ENCODE measurements at regions not wholly inside any gene's neighbourhood (a gene's known extent, or its start where the extent isn't known, plus 50 kb on each side); places are given as distances from the start of the nearest gene placed in this dataset.

DNA sequence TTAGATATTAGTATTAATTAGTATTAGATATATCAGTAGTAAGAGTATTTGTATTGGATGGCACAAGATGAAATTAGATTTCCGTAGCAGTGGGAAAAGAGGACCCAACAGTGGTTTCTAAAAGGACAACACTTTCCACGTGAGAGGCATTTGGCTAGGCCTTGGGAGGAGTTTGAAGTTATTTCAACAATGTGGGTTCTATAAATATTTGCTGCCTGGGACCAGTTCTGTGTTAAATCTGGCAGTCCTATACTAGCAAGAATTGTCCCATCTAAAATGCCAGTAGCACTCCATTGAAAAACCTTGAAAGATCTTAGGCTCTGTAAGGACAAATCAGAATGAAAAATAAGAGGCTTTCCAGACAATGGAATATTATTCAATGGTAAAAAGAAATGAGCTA, 347.1 kb upstream of the DNAJC19 start:
- no peaks in the 10 kb centered on the region for H4K20me1 ChIP-seq (ENCODE audit: insufficient read depth, low read length)
- no peak overlapping the region for H2AFZ ChIP-seq (ENCODE audit: low read depth, low read length)
- H3K27me3 ChIP-seq (ENCODE audit: low read depth, low read length): no peaks in the 10 kb centered on the region; the same call in 1 of the 2 replicates
- H3K79me2 ChIP-seq (ENCODE audit: low read length): no peaks in the 10 kb centered on the region
- H3K27ac ChIP-seq (ENCODE audit: low read length): no peak overlapping the region
- H3K36me3 ChIP-seq (replicated peaks; ENCODE audit: low read depth, low read length): no peaks in the 10 kb centered on the region
- H3K9me3 ChIP-seq (ENCODE audit: insufficient read depth, low read length): no peaks in the 10 kb centered on the region
- TF ChIP-seq, protein P1, sequence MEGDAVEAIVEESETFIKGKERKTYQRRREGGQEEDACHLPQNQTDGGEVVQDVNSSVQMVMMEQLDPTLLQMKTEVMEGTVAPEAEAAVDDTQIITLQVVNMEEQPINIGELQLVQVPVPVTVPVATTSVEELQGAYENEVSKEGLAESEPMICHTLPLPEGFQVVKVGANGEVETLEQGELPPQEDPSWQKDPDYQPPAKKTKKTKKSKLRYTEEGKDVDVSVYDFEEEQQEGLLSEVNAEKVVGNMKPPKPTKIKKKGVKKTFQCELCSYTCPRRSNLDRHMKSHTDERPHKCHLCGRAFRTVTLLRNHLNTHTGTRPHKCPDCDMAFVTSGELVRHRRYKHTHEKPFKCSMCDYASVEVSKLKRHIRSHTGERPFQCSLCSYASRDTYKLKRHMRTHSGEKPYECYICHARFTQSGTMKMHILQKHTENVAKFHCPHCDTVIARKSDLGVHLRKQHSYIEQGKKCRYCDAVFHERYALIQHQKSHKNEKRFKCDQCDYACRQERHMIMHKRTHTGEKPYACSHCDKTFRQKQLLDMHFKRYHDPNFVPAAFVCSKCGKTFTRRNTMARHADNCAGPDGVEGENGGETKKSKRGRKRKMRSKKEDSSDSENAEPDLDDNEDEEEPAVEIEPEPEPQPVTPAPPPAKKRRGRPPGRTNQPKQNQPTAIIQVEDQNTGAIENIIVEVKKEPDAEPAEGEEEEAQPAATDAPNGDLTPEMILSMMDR (IDR thresholded peaks at IDR 0.05; ENCODE audit: low read depth, low read length): no peak
- TF ChIP-seq EZH2phosphoT487 (IDR thresholded peaks at IDR 0.05; ENCODE audit: low read depth): no peak
- H3K4me1 ChIP-seq (ENCODE audit: low read length): no peaks in the 10 kb centered on the region
- no peak overlapping the region for H3K4me3 ChIP-seq (ENCODE audit: low read length)
- H3K9ac ChIP-seq (ENCODE audit: low read length): no peak overlapping the region
- H3K4me2 ChIP-seq (ENCODE audit: low read length): no peak overlapping the region

DNA sequence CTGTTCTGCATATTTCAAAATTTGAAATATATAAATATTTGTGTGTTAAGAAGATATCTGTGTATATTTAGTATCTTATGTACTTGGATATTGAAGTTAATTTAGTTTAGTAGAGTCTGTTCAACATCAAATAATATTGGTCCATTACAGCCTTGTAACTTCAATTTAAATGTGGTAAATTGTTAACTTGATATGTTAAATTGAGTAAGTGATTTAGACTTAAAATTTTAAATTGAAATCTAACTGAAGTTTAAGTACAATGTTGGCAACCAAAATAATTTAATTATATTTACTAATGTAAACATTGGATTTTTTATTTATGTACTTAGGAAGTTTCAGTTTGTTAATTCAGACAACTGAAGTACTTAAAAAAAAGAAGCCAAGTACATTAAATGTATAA, 343.9 kb upstream of the DNAJC19 start:
- Histone ChIP-seq H3K27me3 (ENCODE audit: low read depth, low read length) (no peaks in the 10 kb centered on the region), H3K4me3 (ENCODE audit: low read length) (no peak overlapping the region), H3K36me3 (replicated peaks; ENCODE audit: low read depth, low read length) (no peaks in the 10 kb centered on the region), H3K4me2 (ENCODE audit: low read length) (no peak overlapping the region), H3K27ac (ENCODE audit: low read length) (no peak overlapping the region), H3K79me2 (ENCODE audit: low read length) (no peaks in the 10 kb centered on the region), H4K20me1 (ENCODE audit: insufficient read depth, low read length) (no peaks in the 10 kb centered on the region), H3K4me1 (ENCODE audit: low read length) (peaks cover 6% of the 10 kb centered on the region; the same call in 1 of the 2 replicates), H2AFZ (ENCODE audit: low read depth, low read length) (no peak overlapping the region), H3K9me3 (ENCODE audit: insufficient read depth, low read length) (no peaks in the 10 kb centered on the region), H3K9ac (ENCODE audit: low read length) (no peak overlapping the region)
- TF ChIP-seq EZH2phosphoT487 (IDR thresholded peaks at IDR 0.05; ENCODE audit: low read depth): no peak
- TF ChIP-seq, protein P1 (IDR thresholded peaks at IDR 0.05; ENCODE audit: low read depth, low read length): no peak

- H3K4me1 ChIP-seq (ENCODE audit: low read length): peaks cover 6% of the 10 kb centered on the region; the same call in 1 of the 2 replicates
- no peaks in the 10 kb centered on the region for H3K27me3 ChIP-seq (ENCODE audit: low read depth, low read length)
- no peaks in the 10 kb centered on the region for H4K20me1 ChIP-seq (ENCODE audit: insufficient read depth, low read length)
- no peak overlapping the region for H3K4me3 ChIP-seq (ENCODE audit: low read length)
- TF ChIP-seq, protein P1 (IDR thresholded peaks at IDR 0.05; ENCODE audit: low read depth, low read length): no peak
- no peak for TF ChIP-seq EZH2phosphoT487 (IDR thresholded peaks at IDR 0.05; ENCODE audit: low read depth)
- H3K9me3 ChIP-seq (ENCODE audit: insufficient read depth, low read length): no peaks in the 10 kb centered on the region
- H3K27ac ChIP-seq (ENCODE audit: low read length): no peak overlapping the region
- H3K36me3 ChIP-seq (replicated peaks; ENCODE audit: low read depth, low read length): no peaks in the 10 kb centered on the region
- no peak overlapping the region for H2AFZ ChIP-seq (ENCODE audit: low read depth, low read length)
- no peaks in the 10 kb centered on the region for H3K79me2 ChIP-seq (ENCODE audit: low read length)
- H3K9ac ChIP-seq (ENCODE audit: low read length): no peak overlapping the region
- H3K4me2 ChIP-seq (ENCODE audit: low read length): no peak overlapping the region
Observed at GRCh38 chr3:181330821-181331563, 341.5 kb upstream of the DNAJC19 start.

DNA sequence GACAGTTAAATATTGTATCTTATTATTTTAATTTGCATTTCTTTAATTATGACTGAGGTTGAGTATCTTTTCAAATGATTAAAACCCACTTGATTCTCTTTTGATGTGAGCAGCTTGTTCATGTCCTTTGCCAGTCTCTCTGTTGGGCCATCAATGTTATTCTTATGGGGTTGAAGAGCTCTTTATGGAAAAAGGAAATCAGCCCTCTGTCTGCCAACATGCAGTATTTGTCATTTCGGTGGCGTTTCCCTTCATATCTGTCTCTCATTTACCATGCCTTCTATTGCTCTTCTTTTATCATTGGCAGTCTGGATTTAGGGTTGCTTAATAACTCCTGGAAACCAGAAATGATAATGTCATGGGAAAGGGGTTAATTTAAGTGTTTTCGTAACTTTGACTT, 340.7 kb upstream of the DNAJC19 start:
- no peaks in the 10 kb centered on the region for H3K27me3 ChIP-seq (ENCODE audit: low read depth, low read length)
- no peak overlapping the region for H3K4me3 ChIP-seq (ENCODE audit: low read length)
- H3K9me3 ChIP-seq (ENCODE audit: insufficient read depth, low read length): no peaks in the 10 kb centered on the region
- TF ChIP-seq, protein P1 (IDR thresholded peaks at IDR 0.05; ENCODE audit: low read depth, low read length): no peak
- no peak for TF ChIP-seq EZH2phosphoT487 (IDR thresholded peaks at IDR 0.05; ENCODE audit: low read depth)
- no peaks in the 10 kb centered on the region for H4K20me1 ChIP-seq (ENCODE audit: insufficient read depth, low read length)
- H3K36me3 ChIP-seq (replicated peaks; ENCODE audit: low read depth, low read length): no peaks in the 10 kb centered on the region
- no peaks in the 10 kb centered on the region for H3K79me2 ChIP-seq (ENCODE audit: low read length)
- H2AFZ ChIP-seq (ENCODE audit: low read depth, low read length): no peak overlapping the region
- no peak overlapping the region for H3K4me2 ChIP-seq (ENCODE audit: low read length)
- H3K4me1 ChIP-seq (ENCODE audit: low read length): peaks cover 6% of the 10 kb centered on the region; the same call in 1 of the 2 replicates
- H3K27ac ChIP-seq (ENCODE audit: low read length): no peak overlapping the region
- H3K9ac ChIP-seq (ENCODE audit: low read length): no peak overlapping the region

Measured in OCI-LY3 (cell line).